ENCODE measurements at regions not wholly inside any gene's neighbourhood (a gene's known extent, or its start where the extent isn't known, plus 50 kb on each side); places are given as distances from the start of the nearest gene placed in this dataset.
"Not testable (repeated sequence)": the region's sequence is repeated elsewhere in the genome, so short reads cannot be mapped to it uniquely, and the experiment has no call there.

GRCh38 chr13:111665691-111666095, 345.3 kb downstream of the TEX29 start:
- DNase-seq (ENCODE audit: low spot score) = no peak

- no peak for DNase-seq (ENCODE audit: low spot score)
Measured at GRCh38 chr13:111666164-111666776, 345.8 kb downstream of the TEX29 start.

GRCh38 chr13:111667757-111668156, 347.3 kb downstream of the TEX29 start:
- DNase-seq (ENCODE audit: low spot score) = no peak

DNA sequence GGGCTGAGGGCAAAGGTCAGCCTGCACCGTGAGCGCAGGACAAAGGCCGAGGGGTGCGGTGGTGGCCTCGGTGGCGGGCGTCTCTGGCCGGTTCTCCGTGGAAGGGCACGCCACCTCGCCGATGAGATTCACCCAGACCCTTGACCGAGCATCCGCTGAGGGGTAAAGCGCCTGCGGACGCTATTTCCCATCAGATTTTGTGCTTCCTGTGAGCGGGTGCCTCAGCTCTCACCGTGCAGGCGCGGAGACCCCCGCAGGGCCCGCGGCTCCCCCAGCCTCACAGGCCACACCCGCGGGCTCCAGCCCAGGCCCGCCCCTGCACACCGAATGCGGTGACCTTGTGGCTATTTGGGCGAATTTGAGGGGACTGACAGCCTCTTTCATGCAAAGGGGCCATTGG, 348.0 kb downstream of the TEX29 start:
- no peak for DNase-seq (ENCODE audit: low spot score)

DNA sequence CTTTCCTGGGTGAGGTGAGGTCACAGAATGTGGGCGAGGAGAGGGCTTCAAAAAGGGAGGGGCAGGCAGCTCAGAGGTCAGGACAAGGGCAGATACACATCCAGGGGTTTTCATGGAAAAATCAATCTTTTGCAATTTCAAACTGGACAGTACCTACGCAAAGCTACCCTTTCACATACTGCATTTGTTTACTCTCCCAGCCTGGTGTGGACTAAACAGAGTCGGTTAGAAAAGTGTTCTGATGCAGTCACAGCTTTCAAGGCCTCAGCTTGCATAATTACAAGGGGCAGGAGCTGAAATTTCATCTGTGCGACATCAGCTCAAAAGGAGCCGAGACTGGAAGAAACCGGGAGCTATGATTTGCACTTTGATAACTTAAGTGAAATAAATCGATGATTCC, 351.8 kb downstream of the TEX29 start:
- not testable (repeated sequence) for DNase-seq (ENCODE audit: low spot score)

- not testable (repeated sequence) for DNase-seq (ENCODE audit: low spot score)
Measured at GRCh38 chr13:111678120-111678882, 357.9 kb downstream of the TEX29 start.

- DNase-seq (ENCODE audit: low spot score) = not testable (repeated sequence)
Measured at GRCh38 chr13:111679645-111680044, 359.2 kb downstream of the TEX29 start.

GRCh38 chr13:111680100-111680499, 359.7 kb downstream of the TEX29 start:
- DNase-seq (ENCODE audit: low spot score) = not testable (repeated sequence)

DNA sequence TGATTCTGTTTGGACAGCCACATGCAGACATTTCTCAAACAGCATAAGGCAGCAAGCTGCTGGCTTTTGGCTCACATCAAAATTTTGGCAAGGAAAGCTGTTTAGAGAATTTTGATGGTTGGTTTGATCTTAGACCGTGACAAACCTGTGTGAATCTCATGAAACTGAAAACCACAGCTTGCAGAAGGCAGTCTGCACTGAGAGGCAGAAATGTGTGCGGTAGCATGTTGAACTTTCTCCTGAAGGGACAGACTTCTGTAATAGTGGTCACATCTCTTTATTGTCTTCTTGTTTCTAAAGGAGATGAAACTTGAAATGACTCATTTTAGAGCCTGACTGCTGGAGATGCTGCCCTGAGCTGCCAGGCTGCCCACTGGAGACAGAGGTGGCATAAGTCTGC, 371.6 kb downstream of the TEX29 start:
- not testable (repeated sequence) for DNase-seq (ENCODE audit: low spot score)

- DNase-seq (ENCODE audit: low spot score) = not testable (repeated sequence)
Measured at GRCh38 chr13:111696121-111696520, 370.8 kb upstream of the SOX1 start.

DNA sequence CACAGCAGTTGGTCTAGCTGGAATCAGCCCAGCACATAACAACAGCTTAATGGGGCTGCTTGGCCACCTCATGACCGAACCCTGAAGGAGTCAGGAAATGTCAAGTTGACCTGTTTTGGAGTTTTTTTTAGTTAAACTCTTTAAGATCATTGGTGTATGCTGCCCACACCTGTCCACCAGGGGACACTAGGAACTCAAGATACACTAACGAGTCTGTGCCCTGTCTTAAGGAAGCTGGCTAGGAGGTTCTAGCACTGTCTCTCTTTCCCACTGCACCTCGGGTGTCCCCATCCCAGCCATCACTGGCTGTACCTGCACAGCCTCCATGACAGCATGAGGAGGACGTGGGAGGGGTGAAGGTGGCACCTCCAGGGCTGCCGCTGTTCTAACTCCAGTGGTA, 364.9 kb upstream of the SOX1 start:
- not testable (repeated sequence) for DNase-seq (ENCODE audit: low spot score)
